Choroid plexus epithelial cell (primary cell): ENCODE measurements at regions not wholly inside any gene's neighbourhood (a gene's known extent, or its start where the extent isn't known, plus 50 kb on each side); places are given as distances from the start of the nearest gene placed in this dataset.

Experiments used
- DNase-seq: peaks from one replicate; pipeline ENCODE4 v3.0.0-alpha.2; 2010; ENCODE audit warnings: low read depth
- H3K4me3 ChIP-seq: 2 replicates; pipeline ENCODE4 v1.5.1; 2011; ENCODE audit warnings: low read depth, mild to moderate bottlenecking, control low read depth, low read length, moderate library complexity
- CTCF ChIP-seq: conservative IDR thresholded peaks from 2 replicates; pipeline ENCODE4 v1.5.1; 2011; ENCODE audit warnings: low read depth, mild to moderate bottlenecking, control low read depth, inconsistent platforms, low read length, moderate library complexity

- no peak for DNase-seq
- no peak overlapping the region for H3K4me3 ChIP-seq
- TF ChIP-seq CTCF = no peak
Measured at GRCh38 chrX:13499736-13500135, 69.7 kb upstream of the EGFL6 start.

DNA sequence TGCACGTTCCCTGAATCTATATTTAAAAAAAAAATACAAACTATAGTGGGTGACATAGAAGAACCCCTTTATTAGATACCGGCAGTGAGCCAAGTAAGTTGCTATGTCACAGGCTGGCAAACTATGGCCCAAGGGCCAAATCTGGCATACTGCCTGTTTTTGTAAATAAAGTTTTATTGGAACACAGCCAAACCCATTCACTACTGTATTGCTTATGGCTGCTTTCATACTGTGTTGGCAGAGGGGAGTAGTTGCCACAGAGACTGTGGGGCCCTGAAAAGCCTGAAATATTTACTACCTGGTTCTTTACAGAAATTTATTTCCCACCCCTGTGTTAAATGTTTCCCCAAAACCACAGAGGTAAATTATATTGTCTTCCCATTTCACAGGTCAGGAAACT, 71.2 kb upstream of the EGFL6 start:
- no peak for DNase-seq
- no peak for TF ChIP-seq CTCF
- no peak overlapping the region for H3K4me3 ChIP-seq

DNA sequence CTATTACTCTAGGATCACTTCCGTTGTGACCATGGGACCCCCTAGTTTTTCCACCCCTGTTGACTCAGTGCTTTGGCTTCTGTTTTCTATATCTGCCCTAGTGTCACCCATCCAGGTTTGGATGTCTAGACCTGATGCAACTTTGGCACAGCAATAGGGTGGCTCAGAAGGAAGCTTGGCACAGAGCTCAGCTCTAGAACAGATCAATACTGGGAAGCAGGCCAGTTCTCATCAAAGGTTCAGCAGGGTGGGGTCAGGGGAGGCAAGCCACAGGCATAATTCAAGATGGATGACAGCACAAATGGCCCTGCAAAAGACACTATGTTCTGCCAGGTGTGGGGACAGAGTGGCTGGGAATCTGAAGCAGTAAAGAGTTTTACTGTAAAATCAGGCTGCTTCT, 74.2 kb upstream of the EGFL6 start:
- no peak for DNase-seq
- H3K4me3 ChIP-seq = no peak overlapping the region
- no peak for TF ChIP-seq CTCF

DNA sequence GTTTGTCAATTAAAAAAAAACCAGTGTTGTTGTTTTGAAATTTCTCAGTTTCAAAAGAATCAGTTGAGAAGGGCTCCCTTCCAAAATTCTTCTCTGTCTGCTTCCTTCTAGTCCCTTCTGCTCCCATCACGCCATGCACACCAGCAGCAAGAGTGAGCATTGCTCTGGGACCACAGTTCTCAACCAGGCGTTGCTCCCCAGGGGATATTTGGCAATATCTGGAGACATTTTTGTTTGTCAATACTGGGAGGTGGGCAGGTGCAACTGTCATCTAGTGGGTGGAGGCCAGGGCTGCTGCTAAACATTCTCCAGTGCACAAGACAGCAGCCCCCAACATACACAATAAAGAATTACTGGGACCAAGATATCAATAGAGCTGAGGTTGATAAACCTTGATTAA, 74.8 kb upstream of the EGFL6 start:
- TF ChIP-seq CTCF = no peak
- DNase-seq = no peak

GRCh38 chrX:13493659-13494058, 75.7 kb upstream of the EGFL6 start:
- no peak for TF ChIP-seq CTCF
- H3K4me3 ChIP-seq = no peak overlapping the region
- DNase-seq = no peak

More for the DNA sequence above, 74.8 kb upstream of the EGFL6 start:
- no peak overlapping the region for H3K4me3 ChIP-seq

GRCh38 chrX:13492286-13492685, 77.1 kb upstream of the EGFL6 start:
- TF ChIP-seq CTCF = no peak
- no peak for DNase-seq
- H3K4me3 ChIP-seq = no peak overlapping the region

DNA sequence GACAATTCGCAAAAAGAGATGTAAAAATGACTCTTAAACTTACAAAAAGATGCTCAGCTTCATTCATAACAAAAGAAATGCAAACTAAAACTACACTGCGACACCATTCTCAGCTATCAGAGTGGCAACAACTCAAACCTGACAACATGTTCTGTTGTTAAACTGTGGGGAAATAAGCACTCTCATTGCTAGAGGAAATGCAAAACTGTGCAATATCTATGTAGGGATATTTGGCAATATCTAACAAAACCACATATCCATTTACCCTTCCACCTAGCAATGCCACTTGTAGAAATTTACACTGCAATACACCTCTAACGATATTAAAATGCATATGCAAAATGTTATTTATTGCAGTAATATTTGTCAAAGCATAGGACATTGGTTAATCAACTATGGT, 78.3 kb upstream of the EGFL6 start:
- TF ChIP-seq CTCF = no peak
- H3K4me3 ChIP-seq = no peak overlapping the region
- no peak for DNase-seq
